GM12892 (cell line): ENCODE measurements at regions not wholly inside any gene's neighbourhood (a gene's known extent, or its start where the extent isn't known, plus 50 kb on each side); places are given as distances from the start of the nearest gene placed in this dataset.

Experiments
- DNase-seq: peaks from one replicate; pipeline ENCODE4 v3.0.0; 2011; ENCODE audit not compliant: insufficient read length
- FAIRE-seq: peaks from 2 replicates; lab custom pipeline; 2011; peaks lifted over from hg19 to GRCh38; lab: Jason Lieb, UNC
- POLR2A ChIP-seq: IDR thresholded peaks from 2 replicates; pipeline ENCODE4 v1.6.1; 2011; ENCODE audit warnings: low read depth, low read length, control low read depth
- POLR2AphosphoS5 ChIP-seq: IDR thresholded peaks from 2 replicates; pipeline ENCODE4 v1.6.1; 2011; ENCODE audit warnings: low read depth, low read length, control low read depth
- TAF1 ChIP-seq: IDR thresholded peaks from 2 replicates; pipeline ENCODE4 v1.6.1; 2011; ENCODE audit warnings: low read depth, mild to moderate bottlenecking, control low read depth, low read length, borderline replicate concordance

- TF ChIP-seq POLR2A (no peak), TAF1 (no peak), POLR2AphosphoS5 (no peak)
- FAIRE-seq = no peak
- no peak for DNase-seq
These were observed 417.3 kb downstream of the SHANK2 start for GRCh38 chr11:70834984-70835560.

- DNase-seq (no peak), FAIRE-seq (no peak)
- TF ChIP-seq TAF1 = no peak
- no peak for TF ChIP-seq POLR2AphosphoS5
- TF ChIP-seq POLR2A = no peak
These were observed 416.3 kb downstream of the SHANK2 start for GRCh38 chr11:70836071-70836470.

GRCh38 chr11:70838198-70838597, 414.2 kb downstream of the SHANK2 start:
- no peak for DNase-seq
- no peak for TF ChIP-seq POLR2A
- TF ChIP-seq TAF1 = no peak
- no peak for TF ChIP-seq POLR2AphosphoS5
- FAIRE-seq = no peak

- FAIRE-seq = no peak
- no peak for DNase-seq
- TF ChIP-seq TAF1 (no peak), POLR2A (no peak), POLR2AphosphoS5 (no peak)
These were observed 412.5 kb downstream of the SHANK2 start for GRCh38 chr11:70839851-70840250.

GRCh38 chr11:70841264-70841663, 411.1 kb downstream of the SHANK2 start:
- DNase-seq (no peak), FAIRE-seq (no peak)
- TF ChIP-seq TAF1 (no peak), POLR2AphosphoS5 (no peak)

- DNase-seq (no peak), FAIRE-seq (no peak)
- no peak for TF ChIP-seq POLR2AphosphoS5
These were observed 410.1 kb downstream of the SHANK2 start for GRCh38 chr11:70842256-70842655.

GRCh38 chr11:70842701-70843100, 409.7 kb downstream of the SHANK2 start:
- DNase-seq = no peak
- no peak for FAIRE-seq
- TF ChIP-seq POLR2A (no peak), TAF1 (no peak), POLR2AphosphoS5 (no peak)

GRCh38 chr11:70843906-70844305, 408.5 kb downstream of the SHANK2 start:
- TF ChIP-seq POLR2A (no peak), TAF1 (no peak), POLR2AphosphoS5 (no peak)

GRCh38 chr11:70844387-70844786, 408.0 kb downstream of the SHANK2 start:
- DNase-seq (no peak), FAIRE-seq (no peak)
- TF ChIP-seq POLR2A (no peak), POLR2AphosphoS5 (no peak), TAF1 (no peak)

More at GRCh38 chr11:70843906-70844305, 408.5 kb downstream of the SHANK2 start:
- FAIRE-seq (no peak), DNase-seq (no peak)

- TF ChIP-seq TAF1 (no peak), POLR2AphosphoS5 (no peak), POLR2A (no peak)
- DNase-seq (no peak), FAIRE-seq (no peak)
These were observed 406.8 kb downstream of the SHANK2 start for GRCh38 chr11:70845591-70846041.

GRCh38 chr11:70846781-70847655, 405.4 kb downstream of the SHANK2 start:
- DNase-seq (no peak), FAIRE-seq (no peak)
- TF ChIP-seq POLR2A = no peak

- FAIRE-seq (no peak), DNase-seq (no peak)
- TF ChIP-seq POLR2A (no peak), TAF1 (no peak), POLR2AphosphoS5 (no peak)
These were observed 404.1 kb downstream of the SHANK2 start for GRCh38 chr11:70848243-70848750.
